ENCODE measurements at regions not wholly inside any gene's neighbourhood (a gene's known extent, or its start where the extent isn't known, plus 50 kb on each side); places are given as distances from the start of the nearest gene placed in this dataset.

GRCh38 chr5:8347984-8348383 is 479.0 kb downstream of the MTRR start:
- no peaks in the 10 kb centered on the region for H3K4me1 ChIP-seq
- in situ Hi-C loops (cut with MboI; ENCODE audit: low pct_ligation_motif_present in 1 of 4, low pct_unique_long_range_greater_than_20kb in 1 of 4, low sequenced_read_pairs in 3 of 4) (no loop called here), intact Hi-C loops (cut with DNase I; ENCODE audit: low total_unique reads) (no loop called here)
- 43 to 62% methylated on average over 1 of the region's 1 CpG for WGBS, 2 donors (ENCODE audit: low coverage in 1 of 2)
- no peak overlapping the region for H3K27ac ChIP-seq
- no peaks in the 10 kb centered on the region for H3K36me3 ChIP-seq
- no peak overlapping the region for H3K4me3 ChIP-seq
- H3K9me3 ChIP-seq: no peaks in the 10 kb centered on the region
- DNase-seq: no peak
- TF ChIP-seq, protein P1, sequence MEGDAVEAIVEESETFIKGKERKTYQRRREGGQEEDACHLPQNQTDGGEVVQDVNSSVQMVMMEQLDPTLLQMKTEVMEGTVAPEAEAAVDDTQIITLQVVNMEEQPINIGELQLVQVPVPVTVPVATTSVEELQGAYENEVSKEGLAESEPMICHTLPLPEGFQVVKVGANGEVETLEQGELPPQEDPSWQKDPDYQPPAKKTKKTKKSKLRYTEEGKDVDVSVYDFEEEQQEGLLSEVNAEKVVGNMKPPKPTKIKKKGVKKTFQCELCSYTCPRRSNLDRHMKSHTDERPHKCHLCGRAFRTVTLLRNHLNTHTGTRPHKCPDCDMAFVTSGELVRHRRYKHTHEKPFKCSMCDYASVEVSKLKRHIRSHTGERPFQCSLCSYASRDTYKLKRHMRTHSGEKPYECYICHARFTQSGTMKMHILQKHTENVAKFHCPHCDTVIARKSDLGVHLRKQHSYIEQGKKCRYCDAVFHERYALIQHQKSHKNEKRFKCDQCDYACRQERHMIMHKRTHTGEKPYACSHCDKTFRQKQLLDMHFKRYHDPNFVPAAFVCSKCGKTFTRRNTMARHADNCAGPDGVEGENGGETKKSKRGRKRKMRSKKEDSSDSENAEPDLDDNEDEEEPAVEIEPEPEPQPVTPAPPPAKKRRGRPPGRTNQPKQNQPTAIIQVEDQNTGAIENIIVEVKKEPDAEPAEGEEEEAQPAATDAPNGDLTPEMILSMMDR (IDR thresholded peaks at IDR 0.05): no peak
- TF ChIP-seq EP300 (IDR thresholded peaks at IDR 0.05; ENCODE audit: low read depth): no peak
- no peak for TF ChIP-seq POLR2AphosphoS5 (IDR thresholded peaks at IDR 0.05)
- no peak for TF ChIP-seq POLR2A (IDR thresholded peaks at IDR 0.05)
- no peaks in the 10 kb centered on the region for H3K27me3 ChIP-seq

GRCh38 chr5:8349855-8350254 is 480.9 kb downstream of the MTRR start:
- Histone ChIP-seq H3K36me3 (no peaks in the 10 kb centered on the region), H3K27ac (no peak overlapping the region), H3K4me3 (no peak overlapping the region), H3K4me1 (no peaks in the 10 kb centered on the region), H3K9me3 (no peaks in the 10 kb centered on the region), H3K27me3 (no peaks in the 10 kb centered on the region)
- no peak for DNase-seq
- intact Hi-C loops (cut with DNase I; ENCODE audit: low total_unique reads) (no loop called here), in situ Hi-C loops (cut with MboI; ENCODE audit: low pct_ligation_motif_present in 1 of 4, low pct_unique_long_range_greater_than_20kb in 1 of 4, low sequenced_read_pairs in 3 of 4) (no loop called here)
- 59 to 90% methylated on average over 1 of the region's 1 CpG for WGBS, 2 donors (ENCODE audit: low coverage in 1 of 2)
- TF ChIP-seq, protein P1 (IDR thresholded peaks at IDR 0.05): no peak
- TF ChIP-seq EP300 (IDR thresholded peaks at IDR 0.05; ENCODE audit: low read depth) (no peak), POLR2A (IDR thresholded peaks at IDR 0.05) (no peak), POLR2AphosphoS5 (IDR thresholded peaks at IDR 0.05) (no peak)

- intact Hi-C loops (cut with DNase I; ENCODE audit: low total_unique reads): no loop called here
- 82 to 83% methylated on average over 5 to 6 of the region's 6 CpGs for WGBS, 2 donors (ENCODE audit: low coverage in 1 of 2)
These were observed 481.8 kb downstream of the MTRR start for GRCh38 chr5:8350644-8351339.

DNA sequence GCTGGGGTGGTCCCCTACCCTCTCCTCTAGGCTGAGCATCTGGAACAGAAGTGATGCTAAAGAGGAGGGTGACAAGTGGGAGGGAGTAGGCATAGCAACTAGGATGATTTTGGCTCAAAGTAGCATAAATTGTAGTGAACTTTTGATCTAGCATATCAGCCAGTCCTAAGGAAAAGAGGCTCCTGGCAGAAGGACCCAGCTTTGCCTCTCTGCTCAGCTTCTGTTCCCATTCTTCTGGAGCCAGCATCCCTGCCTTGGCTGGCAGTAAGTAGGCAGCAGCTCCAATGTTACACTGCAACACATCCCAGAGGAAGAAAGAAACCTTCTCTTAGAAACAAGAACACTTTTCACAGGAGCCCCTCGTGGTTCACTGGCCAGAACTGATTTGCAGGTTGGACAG is 487.0 kb downstream of the MTRR start:
- Histone ChIP-seq H3K27me3 (no peaks in the 10 kb centered on the region), H3K9me3 (no peaks in the 10 kb centered on the region), H3K27ac (no peak overlapping the region), H3K36me3 (no peaks in the 10 kb centered on the region), H3K4me3 (no peak overlapping the region), H3K4me1 (no peaks in the 10 kb centered on the region)
- intact Hi-C loops (cut with DNase I; ENCODE audit: low total_unique reads): no loop called here
- TF ChIP-seq, protein P1 (IDR thresholded peaks at IDR 0.05): no peak
- TF ChIP-seq EP300 (IDR thresholded peaks at IDR 0.05; ENCODE audit: low read depth) (no peak), POLR2A (IDR thresholded peaks at IDR 0.05) (no peak), POLR2AphosphoS5 (IDR thresholded peaks at IDR 0.05) (no peak)
- no peak for DNase-seq
- WGBS, 2 donors (ENCODE audit: low coverage in 1 of 2): 20 to 56% methylated on average over 1 of the region's 1 CpG
- in situ Hi-C loops (cut with MboI; ENCODE audit: low pct_ligation_motif_present in 1 of 4, low pct_unique_long_range_greater_than_20kb in 1 of 4, low sequenced_read_pairs in 3 of 4): no loop called here

More at GRCh38 chr5:8350644-8351339, 481.8 kb downstream of the MTRR start:
- H3K27ac ChIP-seq: no peak overlapping the region
- in situ Hi-C loops (cut with MboI; ENCODE audit: low pct_ligation_motif_present in 1 of 4, low pct_unique_long_range_greater_than_20kb in 1 of 4, low sequenced_read_pairs in 3 of 4): no loop called here
- TF ChIP-seq EP300 (IDR thresholded peaks at IDR 0.05; ENCODE audit: low read depth): no peak
- TF ChIP-seq POLR2A (IDR thresholded peaks at IDR 0.05): no peak
- TF ChIP-seq POLR2AphosphoS5 (IDR thresholded peaks at IDR 0.05): no peak
- TF ChIP-seq, protein P1 (IDR thresholded peaks at IDR 0.05): no peak
- no peak for DNase-seq
- H3K9me3 ChIP-seq: no peaks in the 10 kb centered on the region
- H3K27me3 ChIP-seq: no peaks in the 10 kb centered on the region
- H3K36me3 ChIP-seq: no peaks in the 10 kb centered on the region
- no peaks in the 10 kb centered on the region for H3K4me1 ChIP-seq
- H3K4me3 ChIP-seq: no peak overlapping the region

Measured in transverse colon (tissue), 4 donors.